GM06990 (cell line): ENCODE measurements at regions not wholly inside any gene's neighbourhood (a gene's known extent, or its start where the extent isn't known, plus 50 kb on each side); places are given as distances from the start of the nearest gene placed in this dataset.

Experiments
- DNase-seq: peaks from one replicate; pipeline ENCODE4 v3.0.0-alpha.2; 2011; ENCODE audit not compliant: insufficient read length; ENCODE audit errors: extremely low read depth
- H3K27me3 ChIP-seq: replicated peaks from 2 replicates; pipeline ENCODE4 v1.6.0; 2011; ENCODE audit warnings: low read length; ENCODE audit not compliant: control insufficient read depth, insufficient read depth
- H3K36me3 ChIP-seq: 2 replicates; pipeline ENCODE4 v1.5.1; 2011; ENCODE audit warnings: low read length; ENCODE audit not compliant: control insufficient read depth, insufficient read depth
- H3K4me3 ChIP-seq: replicated peaks from 2 replicates; pipeline ENCODE4 v1.5.1; 2011; ENCODE audit warnings: low read depth, mild to moderate bottlenecking, control low read depth, low read length
- CTCF ChIP-seq: IDR thresholded peaks from 2 replicates; pipeline ENCODE4 v1.5.1; 2011; ENCODE audit warnings: low read length, control low read depth, mild to moderate bottlenecking, inconsistent platforms; ENCODE audit not compliant: insufficient read depth, poor library complexity, severe bottlenecking

DNA sequence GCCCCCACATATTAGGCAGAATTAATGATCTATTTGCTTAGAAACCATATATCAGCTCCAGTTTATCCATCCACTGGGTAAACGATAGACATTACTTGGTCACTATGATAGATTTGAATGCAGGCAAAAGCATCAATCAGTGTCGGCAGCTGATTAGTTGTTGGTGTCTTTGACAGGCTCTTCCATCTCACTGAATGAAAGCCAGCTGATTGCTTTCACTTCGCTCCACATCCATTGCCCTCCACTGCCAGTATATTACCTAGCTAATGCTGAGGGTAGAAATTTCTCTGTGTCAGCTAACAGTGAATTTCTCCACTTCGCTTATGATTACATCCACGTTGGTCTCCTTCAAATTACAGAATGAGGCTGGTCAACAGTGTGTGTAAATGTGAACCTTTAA, 821.3 kb upstream of the TYRP1 start:
- no peaks in the 10 kb centered on the region for H3K27me3 ChIP-seq
- no peak for TF ChIP-seq CTCF

GRCh38 chr9:11872471-11872870, 820.7 kb upstream of the TYRP1 start:
- Histone ChIP-seq H3K36me3 (no peaks in the 10 kb centered on the region), H3K27me3 (no peaks in the 10 kb centered on the region), H3K4me3 (no peak overlapping the region)
- no peak for DNase-seq
- TF ChIP-seq CTCF: no peak

More for the DNA sequence above, 821.3 kb upstream of the TYRP1 start:
- no peak for DNase-seq
- no peak overlapping the region for H3K4me3 ChIP-seq
- no peaks in the 10 kb centered on the region for H3K36me3 ChIP-seq

DNA sequence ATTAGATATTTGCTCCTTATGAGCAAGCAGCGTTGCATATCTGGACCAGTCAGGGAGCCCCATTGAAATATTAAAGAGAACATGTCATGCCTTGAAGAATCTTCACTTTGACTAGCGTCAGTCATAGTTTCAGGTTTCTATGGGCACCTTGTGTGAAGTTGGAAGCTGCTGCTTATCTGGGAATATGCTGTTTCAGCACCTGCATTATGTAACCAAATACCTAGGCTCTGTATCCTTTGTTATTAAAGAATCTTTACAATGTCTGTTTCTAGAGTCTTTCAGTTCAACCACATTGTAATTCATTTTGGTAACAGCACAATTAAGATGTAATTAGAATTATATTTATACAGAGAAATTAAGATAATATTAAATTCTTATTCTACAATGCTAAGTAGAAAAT, 818.8 kb upstream of the TYRP1 start:
- Histone ChIP-seq H3K4me3 (no peak overlapping the region), H3K36me3 (no peaks in the 10 kb centered on the region), H3K27me3 (no peaks in the 10 kb centered on the region)
- no peak for TF ChIP-seq CTCF
- DNase-seq: no peak

- Histone ChIP-seq H3K27me3 (no peaks in the 10 kb centered on the region), H3K36me3 (no peaks in the 10 kb centered on the region), H3K4me3 (no peak overlapping the region)
- no peak for DNase-seq
- no peak for TF ChIP-seq CTCF
Observed at GRCh38 chr9:11892401-11892800, 800.8 kb upstream of the TYRP1 start.

GRCh38 chr9:11893331-11893730, 799.9 kb upstream of the TYRP1 start:
- no peak for TF ChIP-seq CTCF
- H3K27me3 ChIP-seq: no peaks in the 10 kb centered on the region
- H3K4me3 ChIP-seq: no peak overlapping the region
- H3K36me3 ChIP-seq: no peaks in the 10 kb centered on the region
- no peak for DNase-seq

DNA sequence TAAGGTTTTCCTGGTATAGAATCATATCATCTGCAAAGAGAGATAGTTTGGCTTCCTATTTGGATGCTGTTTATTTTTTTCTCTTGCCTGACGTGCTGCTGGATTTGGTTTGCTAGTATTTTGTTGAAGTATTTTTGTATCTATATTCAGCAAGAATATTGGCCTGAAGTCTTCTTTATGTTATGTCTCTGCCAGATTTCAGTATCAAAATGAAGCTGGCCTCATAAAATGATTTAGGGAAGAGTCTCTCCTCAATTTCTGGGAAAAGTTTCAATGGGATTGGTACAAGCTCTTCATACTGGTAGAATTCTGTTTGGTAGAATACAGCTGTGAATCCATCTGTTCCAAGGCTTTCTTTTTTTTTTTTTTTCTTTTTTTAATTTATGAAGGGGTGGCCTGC, 799.0 kb upstream of the TYRP1 start:
- TF ChIP-seq CTCF: no peak
- H3K27me3 ChIP-seq: no peaks in the 10 kb centered on the region
- DNase-seq: no peak
- H3K36me3 ChIP-seq: no peaks in the 10 kb centered on the region
- no peak overlapping the region for H3K4me3 ChIP-seq
